Stimulated activated naive CD8-positive, alpha-beta T cell treated with anti-CD3 and anti-CD28 coated beads, Interleukin-15, Interleukin-2, amounts not matched to agents 100 U/mL and 50 U/mL, for 24 hours (primary cell): ENCODE measurements at regions not wholly inside any gene's neighbourhood (a gene's known extent, or its start where the extent isn't known, plus 50 kb on each side); places are given as distances from the start of the nearest gene placed in this dataset.
A peak's percentile ranks its signal among the peaks of the same experiment; 100 is the strongest.

Source experiments
- ATAC-seq: fragments of 150-1000 bp; cut with Tn5 transposase; one replicate; pipeline ENCODE4 v1.10.0; 2021
- DNase-seq: peaks from one replicate; pipeline ENCODE4 v3.0.0; 2021

DNA sequence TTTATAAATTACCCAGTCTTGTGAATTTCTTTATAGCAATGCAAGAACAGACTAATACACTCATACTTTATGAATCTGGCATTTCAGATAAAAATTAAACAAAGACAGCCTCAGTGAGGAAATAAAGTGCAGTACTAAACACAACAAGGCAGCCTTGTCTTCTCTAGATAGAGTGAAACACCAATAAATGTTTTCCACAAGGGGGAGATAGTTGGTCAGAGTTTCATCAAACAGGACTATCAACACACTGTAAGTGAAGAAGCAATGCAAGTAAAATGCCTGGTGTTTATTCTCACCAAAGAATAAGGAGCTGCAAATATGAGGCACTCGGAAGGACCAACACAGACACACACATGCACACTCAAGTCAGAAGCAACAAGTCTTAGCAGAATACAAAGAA is 62.8 kb downstream of the FAM9B start:
- ATAC-seq (peak; percentile 55), DNase-seq (no peak)

DNA sequence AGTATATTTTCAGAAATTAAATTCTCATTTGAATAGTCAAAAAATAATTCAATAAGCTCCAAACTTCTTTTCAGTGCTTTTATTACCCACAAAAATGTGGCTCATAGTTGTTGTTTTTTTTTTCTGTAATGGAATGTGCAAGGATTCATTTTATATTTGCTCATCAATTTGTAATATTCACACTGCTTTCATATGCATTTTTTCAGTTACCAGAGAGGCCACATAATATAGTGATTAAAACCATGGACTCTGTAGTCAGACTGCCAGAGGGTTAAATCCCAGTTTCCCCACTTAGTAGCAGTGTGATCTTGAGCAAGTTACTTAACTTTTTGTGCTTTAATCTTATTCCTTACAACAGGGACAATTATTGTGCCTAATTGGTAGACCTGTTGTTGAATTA is 64.5 kb downstream of the FAM9B start:
- no peak for DNase-seq
- no peak for ATAC-seq

DNA sequence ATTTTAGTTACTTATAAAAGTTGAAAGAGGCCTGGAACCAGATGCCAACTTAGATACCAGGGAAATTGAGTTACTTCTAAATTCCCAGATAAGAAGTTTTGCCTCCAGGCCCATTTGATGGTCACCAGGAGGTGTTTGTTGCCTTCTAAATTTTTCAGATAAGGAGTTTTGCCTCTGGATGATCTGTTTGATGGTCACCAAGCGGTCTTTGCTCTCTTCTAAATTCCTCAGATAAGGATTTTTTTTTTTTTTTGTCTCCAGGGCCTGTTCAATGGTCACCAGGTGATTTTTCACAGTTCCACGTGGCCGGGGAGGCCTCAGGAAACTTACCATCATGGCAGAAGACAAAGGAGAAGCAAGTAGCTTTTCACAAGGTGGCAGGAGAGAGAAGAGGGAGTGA is 66.5 kb downstream of the FAM9B start:
- ATAC-seq (no peak), DNase-seq (no peak)

DNA sequence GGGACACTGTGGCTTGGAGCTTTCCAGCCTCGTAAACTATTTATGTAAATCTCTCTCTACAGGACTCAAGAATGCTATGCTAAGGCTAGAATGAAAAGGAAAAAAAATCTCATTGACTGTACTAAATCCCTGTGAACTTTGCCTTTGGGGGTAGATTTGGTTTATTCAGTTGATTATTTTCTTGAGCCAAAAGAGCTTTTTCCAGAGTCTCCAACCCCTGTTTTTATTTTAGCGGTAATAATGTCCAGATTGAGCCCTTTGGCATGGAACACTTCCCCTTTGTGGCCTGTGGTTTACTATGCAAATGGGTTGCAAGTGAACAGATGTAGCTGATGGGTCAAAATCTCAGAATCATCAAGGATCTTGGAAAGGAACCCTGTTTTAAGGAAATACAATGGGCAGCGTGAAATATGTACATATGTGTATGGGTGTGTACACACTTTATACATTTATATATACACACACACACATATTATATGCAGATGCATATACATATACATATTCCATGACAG is 72.9 kb downstream of the FAM9B start:
- ATAC-seq (no peak), DNase-seq (no peak)

DNA sequence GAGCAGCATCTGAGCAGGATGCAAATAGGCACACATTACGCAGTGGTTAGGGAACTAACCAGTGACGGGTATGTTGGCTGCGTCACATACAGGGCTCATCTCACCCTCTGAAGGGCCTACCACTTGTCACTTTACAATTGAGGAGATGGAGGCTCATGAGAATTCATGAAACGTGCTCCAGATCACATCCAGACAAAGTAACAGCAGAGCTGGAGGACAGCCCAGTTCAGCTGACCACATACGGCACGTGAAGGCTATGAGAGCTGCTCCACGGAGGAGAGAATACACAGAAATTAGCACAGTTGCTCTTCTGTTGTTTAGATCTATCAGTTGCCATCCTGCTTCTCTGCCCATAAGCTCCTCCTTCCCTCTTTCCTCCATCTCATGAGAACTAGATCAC is 78.4 kb downstream of the FAM9B start:
- ATAC-seq = no peak
- no peak for DNase-seq

DNA sequence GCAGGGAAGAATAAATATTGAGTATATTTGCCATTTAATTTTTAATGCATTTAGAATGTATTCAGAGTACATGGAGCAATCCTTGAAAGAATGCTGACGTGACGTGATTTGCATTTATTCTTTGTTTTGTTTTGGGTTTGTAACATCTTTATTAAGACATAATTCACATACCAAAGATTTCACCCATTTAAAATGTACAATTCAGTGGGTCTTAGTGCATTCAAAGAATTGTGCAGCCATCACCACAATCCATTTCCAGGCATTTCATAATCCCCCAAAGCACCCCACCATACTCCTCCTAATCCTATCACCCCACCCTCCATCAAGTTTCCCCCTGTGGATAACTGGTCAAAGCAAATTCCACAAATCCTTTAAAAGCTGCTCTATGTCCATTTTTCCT is 87.4 kb downstream of the FAM9B start:
- DNase-seq (no peak), ATAC-seq (no peak)

DNA sequence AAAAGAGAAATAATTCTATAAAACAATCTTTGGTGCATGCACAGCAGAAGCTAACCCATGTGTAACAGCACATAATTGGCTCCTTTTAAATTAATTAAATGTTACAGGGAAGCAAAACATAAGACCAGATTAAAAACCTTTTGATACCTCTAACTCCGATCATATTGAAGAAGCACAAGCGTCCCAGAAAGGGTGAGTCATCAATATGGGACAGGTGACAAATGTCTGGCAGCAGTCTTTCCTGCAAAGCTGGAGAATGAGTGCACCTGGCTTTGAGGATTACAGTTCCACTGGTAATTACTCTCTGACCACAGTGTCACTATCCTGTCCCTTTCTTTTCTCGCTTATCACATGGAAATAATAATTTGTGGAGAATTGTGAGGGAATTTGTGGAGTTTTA is 94.6 kb downstream of the FAM9B start:
- DNase-seq (no peak), ATAC-seq (no peak)

DNA sequence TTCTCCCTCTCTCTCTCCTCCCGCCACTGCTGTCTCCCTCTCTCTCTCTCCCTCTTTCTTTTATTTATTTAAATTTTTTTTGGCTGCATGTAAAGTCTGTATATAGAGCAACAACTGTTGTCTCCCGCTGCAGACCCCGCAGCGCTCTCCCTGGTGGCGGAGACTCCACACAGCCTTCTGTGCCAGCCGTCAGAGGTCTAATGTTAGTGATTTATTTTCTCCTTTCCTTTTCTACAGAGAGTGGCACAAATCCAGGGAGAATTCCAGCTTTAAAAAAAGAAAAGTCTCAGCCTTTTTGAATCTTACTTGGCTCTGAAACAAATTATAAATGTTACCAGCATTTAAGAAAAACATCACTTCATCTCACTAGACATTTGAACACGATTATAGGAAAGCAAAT is 106.2 kb downstream of the FAM9B start:
- no peak for ATAC-seq
- DNase-seq = no peak

DNA sequence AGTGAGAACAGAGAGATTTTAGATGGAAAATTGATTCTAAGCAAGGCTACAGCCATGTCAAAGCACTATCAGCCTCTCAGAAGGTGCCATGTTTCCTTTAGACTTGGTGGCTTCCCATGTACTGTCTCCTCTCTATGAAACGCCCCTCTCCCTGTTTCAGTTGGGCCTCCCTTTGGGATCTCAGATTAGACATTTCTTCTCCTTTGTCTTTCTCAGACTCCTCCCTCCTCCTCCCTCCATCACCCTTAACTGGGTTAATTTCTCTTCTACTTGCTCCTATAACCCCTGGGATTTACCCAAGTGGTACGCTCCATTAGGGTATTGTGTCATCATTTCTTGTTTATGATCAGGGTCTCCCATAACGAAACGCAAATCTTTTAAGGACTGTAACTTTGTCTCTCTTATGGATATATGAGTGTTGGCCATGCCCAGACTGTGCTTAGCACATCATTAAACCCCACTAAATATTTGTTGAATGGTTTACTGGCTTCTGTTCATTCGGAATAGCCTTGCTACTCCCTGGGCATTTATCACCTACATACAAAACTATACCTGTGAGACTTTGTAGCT is 106.8 kb downstream of the FAM9B start:
- DNase-seq (no peak), ATAC-seq (no peak)

DNA sequence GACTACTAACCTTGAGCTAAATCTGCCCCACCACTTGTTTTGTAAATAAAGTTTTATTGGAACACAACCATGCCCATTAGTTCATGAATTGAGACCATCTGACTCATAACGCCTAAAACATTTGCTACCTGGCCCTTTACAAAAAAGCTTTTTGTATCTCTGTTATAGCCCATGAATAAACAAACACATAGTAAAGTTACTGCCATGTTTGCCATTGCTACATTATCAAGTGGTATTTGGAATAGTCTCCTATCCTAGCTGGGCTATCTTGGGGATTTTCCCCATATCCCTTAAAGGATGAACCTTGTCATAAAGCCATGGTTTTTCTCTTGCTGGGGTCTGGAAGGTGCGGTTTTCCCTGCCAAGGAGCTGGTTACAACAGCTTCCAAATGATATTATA is 112.3 kb downstream of the FAM9B start:
- DNase-seq (no peak), ATAC-seq (no peak)

DNA sequence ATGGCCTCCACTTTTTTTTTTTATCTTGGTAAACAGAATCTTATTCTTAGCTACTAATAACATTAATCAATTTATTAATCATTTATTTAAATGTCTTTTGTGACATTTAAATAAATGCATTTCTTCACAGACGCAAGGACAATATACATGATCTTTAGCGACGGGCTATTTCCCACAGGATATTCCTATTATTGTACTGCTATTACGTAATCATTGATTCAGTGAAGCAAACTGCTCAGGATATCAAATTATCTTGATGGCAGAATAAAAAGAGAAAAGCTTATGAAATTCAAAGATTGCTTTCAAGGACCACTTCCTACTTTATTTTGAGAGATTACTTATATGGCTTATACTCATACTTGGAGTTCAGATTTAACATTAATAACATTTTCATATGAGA is 114.1 kb downstream of the FAM9B start:
- ATAC-seq (no peak), DNase-seq (no peak)

DNA sequence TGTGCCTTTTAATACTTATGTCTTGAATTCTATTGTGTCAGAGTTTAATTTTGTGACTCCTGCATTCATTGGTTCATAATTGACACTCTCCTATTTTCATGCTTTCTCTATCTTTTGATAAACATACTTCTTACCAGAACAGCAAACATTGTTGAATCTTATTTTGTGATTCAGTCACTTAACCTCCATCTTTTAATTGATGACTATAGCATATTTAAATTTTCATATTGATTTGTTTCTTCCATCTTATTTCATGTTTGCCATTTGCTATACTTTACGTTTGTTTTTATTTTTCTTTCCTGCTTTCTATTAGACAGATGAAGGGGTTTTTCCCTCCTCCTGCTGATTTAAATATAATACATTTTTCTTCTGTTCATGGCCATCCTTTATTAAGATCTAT is 115.5 kb upstream of the FAM9A start:
- ATAC-seq = no peak

DNA sequence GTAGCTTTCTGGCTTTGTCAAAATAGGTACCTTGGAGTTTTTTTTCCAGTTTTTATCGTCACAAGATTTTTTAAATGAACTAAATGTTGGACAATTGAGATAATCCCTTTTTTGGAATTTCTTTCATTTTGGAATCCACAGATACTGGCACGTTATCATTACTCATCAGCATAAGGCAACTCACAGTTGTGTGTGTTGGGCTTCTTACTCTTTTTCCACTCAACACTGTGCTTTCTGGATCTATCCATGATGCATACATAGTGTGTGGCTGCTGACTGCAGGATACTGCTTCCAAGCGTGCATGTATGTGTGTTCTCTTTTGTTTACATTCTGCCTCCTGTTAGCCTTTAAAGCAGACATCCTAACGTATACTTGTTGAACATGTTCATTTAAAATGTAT is 113.5 kb upstream of the FAM9A start:
- ATAC-seq = no peak
- DNase-seq = no peak

More for the DNA sequence above, 115.5 kb upstream of the FAM9A start:
- DNase-seq = no peak

DNA sequence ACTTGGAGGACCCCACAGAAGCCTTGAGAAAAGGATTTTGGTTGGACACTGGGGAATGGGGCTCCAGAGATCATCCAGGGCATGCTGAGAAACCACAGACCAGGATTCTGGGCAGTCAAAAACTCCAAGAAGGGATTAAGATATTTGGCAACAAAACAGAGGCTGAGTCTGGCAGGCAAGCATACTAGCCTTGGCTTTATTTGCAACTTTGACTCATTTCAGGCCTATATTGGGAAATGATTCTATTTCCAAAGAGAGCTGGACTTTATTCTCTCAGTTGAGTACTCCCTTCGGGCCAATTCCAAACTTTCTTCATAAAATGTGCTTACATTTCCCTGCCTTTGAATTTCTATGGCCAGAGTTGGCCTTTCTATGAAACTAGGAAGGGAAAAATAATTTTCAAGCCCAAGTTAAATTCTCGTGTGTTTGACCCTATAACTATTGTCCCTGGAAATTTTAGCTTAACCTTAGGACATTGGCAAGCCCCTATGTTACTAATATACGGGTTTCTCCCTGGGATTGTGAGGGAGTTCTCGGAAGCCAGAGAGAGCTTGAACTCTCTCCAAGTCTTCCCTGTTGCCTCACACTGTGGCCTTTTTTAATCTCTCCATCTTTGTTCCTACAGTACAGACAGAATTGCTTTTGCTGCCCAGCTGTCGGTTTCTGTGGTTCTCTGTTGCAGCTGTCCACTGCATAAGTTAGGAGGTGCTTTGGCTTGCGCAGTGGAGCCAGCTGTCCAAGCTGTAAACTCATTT is 112.6 kb upstream of the FAM9A start:
- ATAC-seq = no peak
- DNase-seq = no peak

DNA sequence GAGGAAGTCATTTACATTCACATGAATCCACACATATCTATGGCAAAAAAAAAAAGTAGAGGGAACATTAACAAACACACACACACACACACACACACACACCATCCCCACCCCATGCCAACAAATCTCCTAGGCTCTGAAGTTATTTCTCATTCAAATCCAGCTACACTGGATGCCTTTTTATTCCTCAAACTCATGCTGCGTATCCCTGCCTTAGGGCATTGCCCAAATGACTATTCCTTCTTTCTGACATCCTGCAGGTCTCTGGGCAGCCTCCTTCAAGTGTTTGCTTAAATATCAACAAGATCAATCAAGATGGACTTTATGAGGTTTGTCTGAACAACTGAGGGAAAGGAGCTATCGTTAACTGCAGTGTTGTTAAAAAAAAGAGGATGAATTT is 106.5 kb upstream of the FAM9A start:
- DNase-seq = no peak
- no peak for ATAC-seq

DNA sequence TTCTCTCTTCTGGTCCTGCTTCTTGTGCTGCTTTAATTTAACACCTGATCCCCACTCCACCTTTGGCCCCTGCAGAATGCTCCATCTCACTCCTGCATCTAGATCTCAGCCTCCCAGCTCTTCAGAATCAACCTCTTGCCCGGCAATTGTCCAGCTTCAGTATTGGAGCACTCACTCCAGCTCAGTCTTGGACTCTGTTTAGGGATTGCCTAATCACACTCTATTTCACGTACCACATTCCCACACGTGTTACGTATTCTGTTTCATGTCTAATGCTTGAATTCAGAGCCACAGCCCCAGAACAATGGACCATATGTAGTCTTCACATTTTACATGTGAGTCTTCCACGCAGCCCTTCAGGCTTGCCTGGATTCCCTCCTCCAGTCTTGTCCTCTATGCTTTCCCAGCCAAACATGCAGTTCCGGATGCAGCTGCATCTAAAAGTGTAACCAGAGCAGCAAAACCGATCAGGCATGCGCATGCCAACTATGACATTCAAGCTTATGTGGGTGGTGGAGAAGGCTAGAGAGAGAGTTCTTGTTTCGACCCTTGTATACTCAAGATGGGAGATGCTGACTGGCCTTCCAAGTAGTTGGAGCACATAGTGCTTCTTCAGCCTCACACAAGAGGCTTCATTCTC is 105.2 kb upstream of the FAM9A start:
- ATAC-seq (no peak), DNase-seq (no peak)

DNA sequence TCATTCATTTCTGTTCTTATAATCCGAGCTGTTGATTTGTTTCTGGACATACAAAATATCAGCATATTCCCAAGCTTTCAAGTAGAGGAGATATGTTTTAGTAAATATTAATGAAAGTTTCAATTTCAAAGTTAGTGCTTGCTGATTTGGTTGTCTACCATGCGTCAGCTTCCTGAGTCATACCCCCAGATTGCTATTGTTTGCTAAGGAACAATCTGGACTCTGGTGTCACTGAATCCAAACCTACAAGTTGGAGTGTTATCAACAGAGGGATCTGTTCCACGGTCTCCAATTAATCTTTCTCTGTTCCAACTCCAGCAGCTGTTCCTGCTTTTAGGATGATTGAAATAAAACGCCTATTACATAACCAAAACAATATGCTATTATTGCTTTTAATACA is 96.1 kb upstream of the FAM9A start:
- no peak for ATAC-seq

DNA sequence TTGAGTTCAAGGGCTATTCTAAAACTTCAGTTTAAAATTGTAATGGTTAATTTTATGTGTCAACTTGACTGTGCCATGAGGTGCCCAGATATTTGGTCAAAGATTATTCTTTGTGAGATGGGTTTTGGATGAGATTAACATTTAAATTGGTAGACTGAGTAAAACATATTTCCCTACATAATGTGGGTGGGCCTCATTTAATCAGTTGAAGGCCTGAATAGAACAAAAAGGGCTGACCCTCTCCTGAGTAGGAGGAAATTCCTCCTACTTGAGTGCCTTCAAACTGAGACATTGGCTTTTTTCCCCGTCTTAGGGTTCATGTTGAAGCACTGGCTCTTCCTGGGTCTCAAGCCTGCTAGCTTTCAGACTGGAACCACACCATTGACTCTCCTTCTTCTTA is 89.6 kb upstream of the FAM9A start:
- no peak for ATAC-seq

More for the DNA sequence above, 96.1 kb upstream of the FAM9A start:
- DNase-seq = no peak

DNA sequence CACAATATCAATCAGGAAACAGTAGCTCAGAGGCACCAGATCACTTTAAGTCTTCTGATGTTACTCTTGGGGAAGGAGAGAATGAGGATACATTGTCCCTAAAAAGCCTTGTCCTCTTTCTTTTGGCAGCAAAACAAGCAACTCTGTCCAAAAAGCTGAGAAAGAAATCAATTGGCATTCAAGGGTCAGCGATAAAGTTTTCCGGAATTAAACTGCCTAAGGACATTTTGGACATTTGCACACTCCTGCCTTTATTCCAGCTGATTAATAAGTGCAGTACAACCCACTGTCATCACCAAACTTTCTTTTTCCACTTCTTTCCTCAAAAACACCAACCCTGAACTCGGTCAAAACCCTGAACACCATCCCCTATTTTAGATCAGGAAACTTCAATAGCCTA is 85.8 kb upstream of the FAM9A start:
- DNase-seq (no peak), ATAC-seq (no peak)

More for the DNA sequence above, 89.6 kb upstream of the FAM9A start:
- no peak for DNase-seq

DNA sequence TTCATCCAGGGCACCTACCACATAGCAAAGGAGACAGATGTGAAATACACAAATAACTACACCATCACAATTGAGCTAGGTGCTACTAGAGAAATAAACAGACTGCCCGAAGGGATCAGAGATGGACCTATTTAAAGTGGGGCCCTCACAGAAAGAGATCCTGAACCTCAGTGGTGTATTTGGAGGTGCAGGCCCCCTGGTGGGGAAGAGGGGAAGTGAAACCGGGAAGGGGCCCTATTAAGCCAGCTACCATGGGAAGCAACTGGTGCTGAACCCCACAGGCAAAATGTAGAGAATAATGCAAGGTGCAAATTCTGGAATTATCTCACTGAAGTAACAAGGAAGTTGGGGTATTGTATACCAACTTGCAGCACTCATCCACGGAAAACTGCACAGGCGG is 78.6 kb upstream of the FAM9A start:
- DNase-seq (peak; percentile 16), ATAC-seq (no peak)

DNA sequence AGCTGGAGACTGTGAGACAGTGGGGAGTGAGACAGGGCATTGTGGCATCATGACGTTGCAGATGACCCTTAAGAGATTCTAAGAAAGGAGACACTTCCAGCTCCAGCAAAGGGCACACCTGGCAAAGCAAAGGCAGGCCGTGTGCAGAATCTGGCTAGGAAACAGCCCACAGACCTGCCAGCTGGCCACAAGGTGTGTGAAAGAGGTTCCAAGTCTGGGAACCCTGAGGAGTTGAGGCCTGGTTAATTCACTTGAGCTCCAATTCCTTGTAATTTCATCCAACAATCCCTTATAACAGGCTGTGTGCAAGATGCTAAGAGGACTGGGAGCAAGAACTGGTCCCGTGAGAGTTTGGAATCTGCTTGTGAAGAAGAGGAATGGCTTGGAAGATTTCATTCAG is 72.8 kb upstream of the FAM9A start:
- no peak for ATAC-seq

DNA sequence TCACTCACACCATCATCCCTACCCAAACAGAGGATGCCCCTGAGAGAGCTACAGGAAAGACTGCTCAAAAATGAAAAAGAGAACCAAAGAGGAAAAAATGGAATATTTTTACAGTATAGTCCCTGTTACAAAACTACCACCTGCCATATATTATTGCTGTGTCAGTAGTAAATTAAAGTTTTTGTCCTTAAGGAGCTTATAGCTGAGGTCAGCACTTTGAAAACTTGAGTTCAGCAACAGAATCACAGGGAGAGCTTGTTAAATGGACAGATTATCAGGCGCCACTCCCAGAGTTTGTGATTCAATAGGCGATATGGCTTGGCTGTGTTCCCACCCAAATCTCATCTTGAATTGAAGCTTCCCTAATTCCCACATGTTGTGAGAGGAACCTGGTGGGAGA is 71.9 kb upstream of the FAM9A start:
- ATAC-seq = no peak
- no peak for DNase-seq

More for the DNA sequence above, 72.8 kb upstream of the FAM9A start:
- no peak for DNase-seq

DNA sequence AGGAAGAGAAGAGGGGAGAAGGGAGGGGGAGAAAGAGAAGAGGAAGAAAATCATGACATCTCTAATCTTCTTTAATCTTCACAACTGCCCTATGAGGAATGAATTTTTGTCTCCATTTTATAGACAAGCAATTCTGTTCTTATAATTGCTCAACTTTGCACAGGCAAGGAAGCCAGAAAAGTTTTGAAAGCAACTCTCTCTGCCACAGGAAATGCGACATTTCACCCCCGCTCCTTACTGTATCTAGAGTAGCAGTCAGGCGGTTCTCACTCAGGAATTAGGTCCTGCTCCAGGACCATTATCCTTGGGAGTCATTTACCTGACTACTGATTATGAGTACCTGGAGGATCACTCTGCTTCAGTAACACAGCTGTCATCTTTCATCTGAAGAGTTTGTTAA is 69.2 kb upstream of the FAM9A start:
- ATAC-seq (no peak), DNase-seq (no peak)

DNA sequence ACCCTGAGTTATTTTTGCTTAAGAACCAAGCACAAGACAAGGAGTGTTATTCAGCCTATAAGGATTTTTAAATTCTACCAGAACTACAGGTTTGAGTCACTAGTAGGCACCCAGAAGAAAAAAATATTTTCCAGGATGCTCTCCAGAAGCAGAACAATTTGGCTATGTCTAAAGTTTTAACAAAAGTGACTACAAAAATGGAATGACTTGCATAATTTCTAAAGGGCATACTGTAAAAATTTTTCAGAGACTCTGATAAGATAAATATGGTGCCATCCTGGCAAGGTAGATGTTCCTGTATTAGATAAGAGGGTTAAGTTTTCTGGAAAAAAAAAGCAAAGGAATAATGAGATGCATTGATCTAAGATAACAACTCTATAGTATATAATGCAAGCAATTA is 68.6 kb upstream of the FAM9A start:
- ATAC-seq (no peak), DNase-seq (no peak)
